RCC 7860 (cell line): ENCODE measurements at regions not wholly inside any gene's neighbourhood (a gene's known extent, or its start where the extent isn't known, plus 50 kb on each side); places are given as distances from the start of the nearest gene placed in this dataset.
A peak's percentile ranks its signal among the peaks of the same experiment; 100 is the strongest.
"Not testable (repeated sequence)": the region's sequence is repeated elsewhere in the genome, so short reads cannot be mapped to it uniquely, and the experiment has no call there.

Source experiments
- DNase-seq: peaks from one replicate; pipeline ENCODE4 v3.0.0-alpha.2; 2015; ENCODE audit warnings: low spot score
- FAIRE-seq: peaks from 2 replicates; lab custom pipeline; 2012; peaks lifted over from hg19 to GRCh38; lab: Jason Lieb, UNC

DNA sequence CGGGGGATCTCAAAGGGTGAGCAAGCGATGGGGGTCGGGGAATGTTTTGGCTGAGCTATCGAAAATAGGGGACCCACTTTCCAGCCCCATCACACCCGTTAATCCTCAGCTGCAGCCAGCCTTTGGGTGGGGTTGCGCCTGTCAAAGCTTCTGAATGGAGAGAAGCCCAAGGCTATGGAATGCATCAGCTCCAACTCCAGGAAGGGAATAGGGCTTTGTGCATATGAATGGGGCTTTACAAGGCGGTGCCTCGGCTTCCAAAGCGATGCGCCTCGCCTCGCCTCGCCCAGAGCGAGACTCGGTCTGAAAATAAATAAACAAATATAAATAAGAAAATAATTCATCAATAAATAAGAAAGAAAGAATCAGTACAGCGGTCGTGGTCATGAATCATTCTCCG, 751.4 kb upstream of the DEFB115 start:
- FAIRE-seq (no peak), DNase-seq (no peak)

DNA sequence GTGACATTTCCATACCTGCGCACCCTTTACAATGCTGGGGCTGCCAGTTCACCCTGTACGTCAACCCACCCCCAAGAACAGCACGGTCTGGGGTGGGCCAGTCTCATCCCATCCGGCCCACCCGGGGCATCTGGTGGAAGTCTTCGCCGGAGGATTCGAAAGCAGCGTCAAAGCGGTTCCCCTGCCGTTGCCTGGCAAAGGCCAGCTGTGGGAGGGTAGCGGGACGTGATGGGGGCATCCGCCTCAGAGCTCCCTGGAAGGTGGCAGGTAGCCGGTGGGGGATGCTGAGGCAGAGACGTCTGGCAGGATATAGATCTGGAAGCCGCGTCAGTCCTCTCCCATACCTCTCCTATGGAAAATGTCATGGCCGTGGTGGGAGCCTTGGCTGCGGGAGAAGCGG, 749.1 kb upstream of the DEFB115 start:
- not testable (repeated sequence) for FAIRE-seq

DNA sequence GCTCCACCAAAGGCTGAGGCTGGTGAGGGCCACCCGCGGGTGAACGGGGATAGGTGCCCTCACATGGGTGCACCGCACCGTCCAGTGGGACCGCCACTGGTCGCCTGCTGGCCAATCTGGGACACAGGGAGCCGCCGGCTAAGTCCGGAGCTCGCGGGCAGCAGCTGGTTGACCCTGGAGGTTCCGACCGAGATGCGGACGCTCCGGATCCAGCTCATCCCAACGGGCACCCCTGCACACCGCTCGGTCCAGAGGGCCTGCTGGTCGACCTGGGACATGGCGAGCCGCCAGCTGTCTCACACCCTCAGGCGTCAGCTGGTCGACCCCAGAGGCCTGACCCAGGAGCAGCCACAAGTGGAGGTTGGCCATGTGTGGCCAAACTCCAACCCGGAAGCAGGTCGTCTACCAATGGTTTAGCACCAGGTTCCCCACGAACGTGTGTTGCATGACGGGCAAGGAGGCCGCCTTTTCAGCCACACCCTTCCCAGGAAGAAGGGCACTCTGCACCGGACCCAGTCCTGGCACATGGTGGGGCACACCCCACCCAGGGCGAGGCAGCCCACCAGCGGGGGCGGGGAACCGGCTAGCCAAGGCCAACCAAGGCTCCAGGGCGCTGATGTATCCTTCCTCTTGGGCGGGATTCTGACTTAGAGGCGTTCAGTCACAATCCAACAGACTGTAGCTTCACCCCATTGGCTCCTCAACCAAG, 746.0 kb upstream of the DEFB115 start:
- DNase-seq (no peak), FAIRE-seq (no peak)

More for the DNA sequence above, 749.1 kb upstream of the DEFB115 start:
- DNase-seq, result not testable (repeated sequence)

DNA sequence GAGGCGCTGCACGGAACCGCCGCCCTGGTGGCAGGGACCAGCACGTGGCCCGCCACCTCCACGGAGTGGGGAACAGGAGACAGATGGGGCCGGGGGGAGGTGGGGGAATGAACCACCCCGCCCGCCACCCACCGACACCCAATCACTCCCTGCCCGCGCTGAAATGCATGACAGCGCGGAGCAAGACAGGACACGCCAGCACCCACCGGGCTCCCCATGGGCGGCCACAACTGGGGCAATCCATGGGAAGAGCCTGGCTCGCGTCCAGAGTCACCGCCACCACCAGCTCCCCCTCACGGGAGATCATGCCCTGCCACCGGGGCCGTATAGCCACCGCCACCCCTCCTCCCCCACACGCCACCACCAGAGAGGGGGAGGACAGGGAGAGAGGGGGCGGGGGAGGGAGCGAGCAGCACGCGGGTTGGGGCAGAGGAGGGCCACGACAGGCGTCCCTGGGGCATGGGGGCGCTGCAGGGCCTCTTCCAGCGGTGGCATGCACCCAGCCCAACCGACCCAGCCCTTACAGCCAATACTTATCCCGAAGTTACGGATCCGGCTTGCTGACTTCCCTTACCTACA, 744.3 kb upstream of the DEFB115 start:
- no peak for FAIRE-seq
- DNase-seq, result no peak

DNA sequence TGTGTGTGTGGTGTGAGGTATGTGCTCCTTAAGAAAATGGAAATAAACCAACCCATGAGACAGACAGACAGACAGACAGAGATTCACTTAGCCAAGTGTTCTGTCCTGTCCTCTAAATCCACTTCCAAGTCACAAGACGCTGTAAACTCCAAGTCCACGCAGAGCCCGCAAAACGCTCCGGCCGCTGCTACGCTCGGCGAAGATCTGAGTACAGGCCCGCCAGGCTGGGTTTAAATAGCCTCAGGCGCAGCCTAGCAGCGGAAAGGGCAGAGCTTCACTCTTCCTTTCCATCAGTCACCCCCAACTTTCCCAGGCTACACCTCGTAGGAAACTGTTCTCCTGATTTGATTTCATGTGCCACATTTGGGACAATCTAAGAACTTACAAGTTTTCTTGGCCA, 741.5 kb upstream of the DEFB115 start:
- DNase-seq, FAIRE-seq: not testable (repeated sequence)

DNA sequence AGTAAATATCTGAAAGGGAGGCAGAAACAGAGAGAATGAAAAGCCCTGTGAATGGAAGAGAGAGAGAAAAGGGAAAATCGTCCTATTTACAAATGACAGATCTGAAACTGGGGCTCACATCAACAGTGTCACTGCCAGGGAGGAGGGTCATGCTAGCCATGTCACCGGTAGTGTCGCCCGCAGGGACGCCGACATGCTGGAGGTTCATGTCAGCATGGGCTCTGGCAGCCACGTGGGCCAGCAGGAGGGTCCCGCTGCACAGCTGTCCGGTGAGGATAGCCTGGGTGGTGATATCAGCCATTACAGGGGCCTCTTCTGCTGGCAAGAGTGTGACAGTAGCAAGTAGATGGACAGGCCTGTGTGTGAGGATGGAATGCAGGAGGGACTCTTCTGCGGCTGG, 738.6 kb upstream of the DEFB115 start:
- FAIRE-seq, DNase-seq: not testable (repeated sequence)

DNA sequence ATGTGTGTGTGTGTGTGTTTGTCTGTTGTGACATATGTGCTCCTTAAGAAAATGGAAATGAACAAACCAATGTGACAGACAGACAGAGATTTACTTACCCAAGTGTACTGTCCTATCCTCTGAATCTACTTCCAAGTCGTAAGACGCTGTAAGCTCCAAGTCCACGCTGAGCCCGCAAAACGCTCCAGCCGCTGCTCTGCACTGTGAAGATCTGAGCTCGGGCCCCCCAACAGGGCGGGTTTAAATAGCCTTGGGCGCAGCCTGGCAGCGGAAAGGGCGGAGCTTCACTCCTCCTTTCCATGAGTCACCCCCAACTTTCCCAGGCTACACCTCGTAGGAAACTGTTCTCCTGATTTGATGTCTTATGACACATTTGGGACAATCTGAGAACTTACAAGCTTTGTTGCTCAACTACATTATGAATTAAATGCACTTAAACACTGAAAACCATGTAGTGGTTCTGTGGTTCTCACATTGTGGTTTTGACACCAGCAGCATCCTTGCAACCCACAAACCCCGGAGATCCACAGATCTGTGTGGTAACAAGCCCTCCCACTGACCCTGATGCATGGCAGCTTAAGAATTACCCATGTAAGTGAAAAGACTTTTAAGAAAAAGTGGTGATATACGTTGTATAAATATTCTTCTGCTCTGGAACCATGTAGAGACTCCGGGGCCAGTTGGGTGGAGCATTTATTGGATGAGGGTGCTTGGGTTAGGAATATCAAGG, 735.6 kb upstream of the DEFB115 start:
- FAIRE-seq, DNase-seq: not testable (repeated sequence)

DNA sequence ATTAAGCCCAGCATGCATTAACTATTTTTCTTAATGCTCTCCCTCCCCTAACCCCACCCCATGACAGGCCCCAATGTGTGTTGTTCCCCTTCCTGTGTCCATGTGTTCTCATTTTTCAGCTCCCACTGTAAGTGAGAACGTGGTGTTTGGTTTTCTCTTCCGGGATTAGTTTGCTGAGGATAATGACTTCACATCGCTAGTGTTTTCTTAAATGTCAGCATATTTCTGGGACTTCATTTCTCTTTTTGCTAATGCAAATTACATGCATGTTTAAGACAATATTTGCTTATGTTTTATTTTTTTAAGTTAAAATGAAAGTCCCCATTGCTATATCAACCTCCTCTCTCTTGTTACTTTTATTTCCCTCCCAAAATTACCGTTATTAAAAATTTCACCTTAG, 733.3 kb upstream of the DEFB115 start:
- not testable (repeated sequence) for DNase-seq, FAIRE-seq

DNA sequence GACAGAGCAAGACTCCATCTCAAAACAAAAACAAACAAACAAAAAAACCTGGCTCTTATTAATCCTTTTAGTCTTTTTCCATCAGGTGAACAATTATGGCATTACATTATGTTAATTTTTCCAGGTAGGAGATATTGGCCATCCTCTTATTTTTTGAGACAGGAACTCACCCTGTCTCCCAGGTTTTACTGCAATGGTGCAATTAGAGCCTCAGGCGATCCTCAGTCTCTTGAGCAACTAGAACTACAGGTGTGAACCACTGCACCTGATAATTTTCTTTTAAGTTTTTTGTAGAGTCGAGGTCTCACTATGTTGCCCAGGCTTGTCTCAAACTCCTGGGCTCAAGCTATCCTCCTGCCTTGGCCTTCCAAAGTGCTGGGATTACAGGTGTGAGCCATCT, 732.7 kb upstream of the DEFB115 start:
- DNase-seq, FAIRE-seq: not testable (repeated sequence)

DNA sequence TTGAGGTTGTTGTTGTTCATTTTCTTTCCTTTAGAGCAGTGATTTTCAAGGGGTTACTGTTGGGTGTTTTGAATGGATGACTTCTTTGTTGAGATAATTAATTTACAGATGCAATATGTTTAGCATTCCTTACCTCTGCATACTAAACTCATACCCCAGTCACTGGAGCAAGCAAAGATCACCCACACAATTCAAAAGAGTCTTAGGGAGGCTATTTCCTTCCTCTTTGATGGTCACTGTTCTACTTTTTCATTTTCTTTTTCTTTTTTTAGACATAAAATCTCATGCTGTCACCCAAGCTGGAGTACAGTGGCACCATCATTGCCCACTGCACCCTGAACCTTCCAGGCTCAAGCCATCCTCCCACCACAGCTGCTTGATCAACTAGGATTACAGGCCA, 723.8 kb upstream of the DEFB115 start:
- not testable (repeated sequence) for FAIRE-seq, DNase-seq

DNA sequence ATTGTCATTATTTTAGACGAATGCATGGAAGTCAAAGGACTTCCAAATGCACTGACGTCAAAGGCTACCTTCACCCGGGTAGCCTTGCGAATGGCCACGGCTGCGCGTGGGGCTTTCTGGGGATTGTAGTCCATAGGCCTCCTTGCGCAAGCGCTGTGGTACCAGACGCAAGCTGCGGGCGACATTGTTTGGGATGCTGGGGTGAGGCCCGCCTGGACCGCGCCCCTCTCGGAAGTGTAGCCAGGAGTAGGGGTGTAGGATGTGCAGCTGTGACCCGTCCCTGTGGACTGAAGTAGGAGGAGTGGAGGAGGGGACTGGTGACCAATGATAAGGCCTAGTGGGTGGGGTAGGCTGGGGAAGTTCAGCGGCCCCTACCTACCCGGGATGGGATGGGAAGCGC, 720.0 kb upstream of the DEFB115 start:
- DNase-seq, FAIRE-seq: not testable (repeated sequence)

DNA sequence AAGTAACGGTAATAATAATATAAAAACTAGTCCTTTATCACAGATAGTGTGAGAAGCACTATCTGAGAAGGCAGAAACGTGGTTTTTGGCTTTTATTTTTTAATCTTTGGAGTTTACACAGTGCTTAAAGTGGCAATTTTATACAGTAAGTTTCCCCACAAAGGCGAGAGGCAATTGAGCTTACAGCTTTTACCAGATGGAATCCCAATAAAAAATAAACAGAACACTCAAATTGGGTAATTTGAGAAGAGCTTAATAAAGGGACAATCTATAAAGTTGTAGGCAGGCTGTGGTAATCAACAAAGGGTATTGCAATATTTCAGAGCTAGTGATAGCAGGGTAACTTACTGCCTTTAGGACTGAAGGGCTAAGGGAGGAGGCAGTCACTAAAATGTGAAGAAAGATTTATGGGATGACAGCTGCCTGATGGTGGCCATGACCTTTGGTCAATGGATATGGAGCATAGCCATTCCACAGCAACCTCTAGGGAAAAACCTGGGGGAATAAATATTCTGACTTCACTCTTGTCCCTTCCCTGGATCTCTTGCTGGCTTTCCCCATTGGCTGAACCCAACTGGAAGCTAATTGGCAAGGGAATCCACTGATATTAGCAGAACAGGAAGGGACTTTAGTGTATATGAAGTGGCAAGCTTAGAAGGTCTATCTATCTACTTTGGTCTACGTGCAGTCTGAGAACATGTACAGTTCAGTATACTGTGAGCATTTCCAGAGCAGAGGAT, 717.0 kb upstream of the DEFB115 start:
- not testable (repeated sequence) for DNase-seq, FAIRE-seq

DNA sequence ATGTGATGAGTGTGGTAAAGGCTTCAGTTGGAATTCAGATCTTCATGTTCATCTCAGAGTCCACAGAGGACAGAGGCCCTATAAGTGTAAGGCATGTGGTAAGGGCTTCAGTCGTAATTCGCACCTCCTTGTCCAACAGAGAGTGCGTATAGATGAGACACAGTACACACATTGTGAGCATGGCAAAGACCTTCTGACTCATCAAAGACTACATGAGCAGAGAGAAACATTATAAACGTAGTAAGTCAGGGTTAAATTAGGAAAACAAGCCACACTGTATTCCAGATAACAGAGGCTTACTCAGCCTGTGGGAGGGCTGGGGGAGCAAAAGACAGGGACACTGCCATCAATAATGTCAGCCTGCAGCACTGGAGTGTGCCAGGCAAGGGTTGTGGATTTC, 706.2 kb upstream of the DEFB115 start:
- not testable (repeated sequence) for FAIRE-seq, DNase-seq

DNA sequence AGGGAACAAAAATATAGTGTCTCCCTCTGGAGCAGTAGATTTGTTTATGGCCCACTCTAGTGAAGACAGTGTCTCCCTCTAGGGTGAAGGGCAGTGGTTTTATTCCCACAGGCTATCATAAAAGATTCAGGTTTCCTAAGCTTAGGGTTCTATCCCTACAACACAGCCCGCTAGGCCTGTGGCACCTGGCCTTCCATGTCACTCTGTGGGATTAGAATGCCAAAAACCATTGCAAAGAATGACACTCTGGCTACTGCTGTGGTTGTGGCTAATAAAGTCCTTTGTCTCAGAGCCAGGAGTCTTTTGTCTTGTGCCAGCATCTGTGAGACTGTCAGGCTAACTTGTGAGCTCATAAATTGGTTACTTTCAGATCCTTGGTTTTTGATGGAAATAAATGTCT, 700.7 kb upstream of the DEFB115 start:
- not testable (repeated sequence) for FAIRE-seq, DNase-seq

DNA sequence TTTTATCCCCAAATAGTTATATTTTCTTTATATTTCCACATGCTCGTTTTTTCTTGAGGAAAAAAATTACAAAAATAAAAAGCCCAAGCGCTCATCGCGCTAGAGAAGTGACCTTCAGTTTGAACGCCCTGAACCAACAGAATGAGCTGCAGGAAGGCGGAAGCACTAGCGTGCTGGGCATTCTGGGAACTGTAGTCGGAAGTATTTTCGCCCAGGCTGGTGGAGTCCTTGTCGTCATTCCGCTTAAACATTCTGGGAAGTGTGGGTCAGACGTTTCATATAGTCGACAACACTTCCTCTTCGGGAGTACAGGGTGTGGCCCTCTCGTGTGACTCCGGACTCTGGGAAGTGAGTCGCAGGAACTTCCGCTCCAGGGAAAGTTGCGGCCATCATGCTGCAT, 692.4 kb upstream of the DEFB115 start:
- not testable (repeated sequence) for FAIRE-seq, DNase-seq

DNA sequence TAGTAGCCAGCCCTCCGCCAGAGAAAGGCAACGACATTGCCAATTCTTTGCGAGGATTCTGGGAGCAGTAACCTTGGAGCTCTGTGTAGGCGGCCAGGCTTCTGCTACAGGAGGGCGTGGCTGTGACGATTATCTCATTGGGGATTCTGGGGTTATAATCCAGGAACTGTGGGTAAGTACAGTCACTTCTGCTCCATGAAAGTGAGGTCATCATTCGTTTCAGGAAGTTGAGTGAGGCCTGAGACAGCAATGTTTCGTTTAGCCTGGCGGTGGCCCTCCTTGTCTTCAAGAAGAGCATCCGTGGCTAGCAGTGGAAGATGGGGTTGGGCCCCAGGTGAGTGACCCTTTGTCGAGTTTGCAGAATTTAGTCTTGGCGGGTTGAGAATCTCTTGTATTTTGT, 687.6 kb upstream of the DEFB115 start:
- not testable (repeated sequence) for FAIRE-seq, DNase-seq

DNA sequence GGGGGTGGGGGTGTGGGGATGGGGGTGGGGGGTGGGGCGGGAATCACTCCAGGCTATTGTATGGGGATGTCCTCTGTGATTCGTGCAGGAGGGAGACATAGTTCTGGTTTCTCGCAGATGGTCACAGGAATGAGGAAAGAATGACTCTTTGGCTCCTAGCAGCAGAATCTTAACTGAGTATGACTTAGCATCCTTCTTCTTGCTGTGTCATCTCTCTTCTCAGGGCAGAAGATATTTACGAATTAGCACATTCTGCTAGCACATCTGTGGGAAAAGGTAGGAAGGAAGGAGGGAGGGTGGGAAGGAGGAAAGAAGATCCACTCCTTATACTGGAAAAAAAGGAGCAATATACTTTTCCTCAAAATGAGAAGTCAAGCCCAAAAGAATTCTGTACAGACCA, 686.8 kb upstream of the DEFB115 start:
- not testable (repeated sequence) for DNase-seq, FAIRE-seq

DNA sequence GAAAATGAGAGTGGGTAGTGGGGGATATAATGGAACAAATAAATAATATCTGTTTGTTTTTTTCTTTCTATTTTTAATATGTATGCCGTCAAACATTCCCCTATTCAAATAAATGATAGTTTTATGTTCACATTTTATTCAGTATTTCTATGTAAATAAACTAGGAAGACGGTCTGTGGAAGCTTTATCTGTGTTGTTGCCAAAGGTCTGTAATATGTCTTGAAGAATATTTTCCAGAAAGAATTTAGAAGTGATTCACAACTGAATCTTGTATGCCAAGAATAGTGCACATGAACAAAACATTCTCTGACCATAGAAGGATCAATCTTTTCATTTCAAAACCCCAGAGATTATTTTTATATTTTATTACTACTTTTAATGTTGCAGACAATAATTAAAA, 683.1 kb upstream of the DEFB115 start:
- FAIRE-seq, DNase-seq: not testable (repeated sequence)

DNA sequence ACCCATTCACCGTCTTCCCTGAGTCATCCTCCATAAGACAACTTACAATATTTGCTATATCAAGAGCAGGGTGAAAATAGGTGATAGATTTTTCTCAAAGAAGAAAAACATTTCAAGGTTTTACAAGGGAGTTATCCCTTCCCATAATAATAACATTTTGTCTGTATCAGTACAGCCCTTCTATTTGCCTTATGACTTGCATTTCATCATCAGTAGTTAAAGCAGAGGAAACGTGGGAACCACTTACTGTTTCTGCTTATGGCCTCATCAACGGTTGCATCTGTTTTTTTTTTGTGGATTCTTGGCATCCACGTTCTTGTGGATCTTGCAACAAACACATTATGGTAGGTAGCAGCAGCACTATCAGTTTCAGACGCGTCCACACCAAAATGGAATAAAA, 678.4 kb upstream of the DEFB115 start:
- not testable (repeated sequence) for DNase-seq, FAIRE-seq

DNA sequence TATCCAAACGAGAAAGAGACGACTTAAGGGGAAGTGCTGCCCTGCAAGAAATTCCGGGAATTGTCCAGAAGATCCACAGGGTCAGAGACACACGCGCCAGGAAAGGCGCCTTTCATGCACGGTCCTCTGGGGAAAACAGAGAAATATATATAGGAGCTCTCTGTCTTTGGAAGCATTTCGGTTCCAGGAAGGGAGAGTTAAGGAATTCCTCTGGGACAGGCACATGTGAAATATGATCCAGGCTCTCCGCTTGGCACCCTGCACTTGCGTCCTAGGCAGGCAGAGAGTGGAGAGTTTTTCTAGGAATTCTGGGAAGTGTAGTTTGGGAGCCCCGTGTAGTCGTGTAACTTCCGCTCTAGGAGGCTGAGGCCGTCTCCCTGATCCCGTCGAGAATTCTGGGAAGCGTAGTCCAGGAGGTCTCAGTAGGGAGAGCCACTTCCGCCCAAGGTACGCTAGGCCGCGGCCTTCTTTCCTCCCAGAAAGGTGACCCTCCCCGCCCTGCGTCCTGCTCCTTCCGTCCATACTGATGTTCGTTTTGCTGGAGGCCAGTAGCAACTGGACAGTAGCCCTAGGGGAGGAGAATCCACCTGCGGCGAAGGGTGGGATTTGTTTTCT, 677.5 kb upstream of the DEFB115 start:
- FAIRE-seq, result not testable (repeated sequence)
- DNase-seq, result peak; percentile 69
